CD14-positive monocyte (primary cell): ENCODE measurements at regions not wholly inside any gene's neighbourhood (a gene's known extent, or its start where the extent isn't known, plus 50 kb on each side); places are given as distances from the start of the nearest gene placed in this dataset.

Experiments used
- DNase-seq, 3 donors: peaks; one replicate each; pipeline ENCODE4 v3.0.0-alpha.2; 2011 to 2022
- H2AFZ ChIP-seq: 2 replicates; pipeline ENCODE4 v1.6.0; 2012; ENCODE audit warnings: mild to moderate bottlenecking, low read depth, low read length, inconsistent platforms; ENCODE audit not compliant: insufficient read depth, poor library complexity, severe bottlenecking
- H3K27ac ChIP-seq, 2 donors: 1 replicate in 1 of 2; 2 replicates in 1 of 2; pipeline ENCODE4 v1.5.1; 2012 to 2013; ENCODE audit warnings: low read length in 2 of 2, control low read depth in 1 of 2, inconsistent platforms in 1 of 2, low read depth in 1 of 2, mild to moderate bottlenecking in 1 of 2
- H3K27me3 ChIP-seq, 2 donors: one replicate each; pipeline versions ENCODE4 v1.6.0 to v1.6.1; 2011 to 2013; ENCODE audit warnings: low read length in 2 of 2; ENCODE audit not compliant: control insufficient read depth in 2 of 2, insufficient read depth in 2 of 2
- H3K36me3 ChIP-seq, 2 donors: replicated peaks in 1 of 2; 1 replicate in 1 of 2; 2 replicates in 1 of 2; pipeline versions ENCODE4 v1.5.1 to v1.6.1; 2012 to 2013; ENCODE audit warnings: low read length in 2 of 2, control low read depth in 1 of 2, inconsistent platforms in 1 of 2, mild to moderate bottlenecking in 1 of 2; ENCODE audit not compliant: insufficient read depth in 2 of 2, control insufficient read depth in 1 of 2
- H3K4me1 ChIP-seq, 2 donors: 1 replicate in 1 of 2; 2 replicates in 1 of 2; pipeline versions ENCODE4 v1.5.1 to v1.6.1; 2012 to 2013; ENCODE audit warnings: low read length in 2 of 2, control low read depth in 1 of 2, inconsistent platforms in 1 of 2, mild to moderate bottlenecking in 1 of 2, moderate library complexity in 1 of 2; ENCODE audit not compliant: insufficient read depth in 2 of 2, control insufficient read depth in 1 of 2
- H3K4me2 ChIP-seq: replicated peaks from 2 replicates; pipeline ENCODE3; 2012; ENCODE audit warnings: low read length, moderate library complexity, mild to moderate bottlenecking; ENCODE audit not compliant: poor library complexity, severe bottlenecking; ENCODE audit errors: extremely low read depth
- H3K4me3 ChIP-seq, 3 experiments: fragments of 200-600 bp in 1 of 3; sonication (generic) in 1 of 3; replicated peaks in 1 of 3; 1 replicate in 2 of 3; 2 replicates in 1 of 3; pipeline ENCODE4 v1.5.1; 2011 to 2013; ENCODE audit warnings: low read length in 3 of 3, mild to moderate bottlenecking in 3 of 3, control low read depth in 2 of 3, low read depth in 2 of 3, inconsistent platforms in 1 of 3, moderate library complexity in 1 of 3
- H3K79me2 ChIP-seq: 2 replicates; pipeline ENCODE4 v1.6.0; 2012; ENCODE audit warnings: mild to moderate bottlenecking, control low read depth, inconsistent platforms, low read length, moderate library complexity; ENCODE audit not compliant: insufficient read depth
- H3K9ac ChIP-seq: 2 replicates; pipeline ENCODE4 v1.6.0; 2017; ENCODE audit warnings: low read length, mild to moderate bottlenecking; ENCODE audit not compliant: insufficient read depth, poor library complexity, severe bottlenecking
- H3K9me3 ChIP-seq, 2 donors: replicated peaks in 1 of 2; 1 replicate in 1 of 2; 2 replicates in 1 of 2; pipeline versions ENCODE4 v1.5.1 to v1.6.1; 2012 to 2013; ENCODE audit warnings: low read length in 2 of 2, control low read depth in 1 of 2; ENCODE audit not compliant: control insufficient read depth in 1 of 2, insufficient read depth in 1 of 2
- H4K20me1 ChIP-seq: 2 replicates; pipeline ENCODE4 v1.6.0; 2012; ENCODE audit warnings: mild to moderate bottlenecking, low read length, control low read depth, moderate library complexity; ENCODE audit not compliant: insufficient read depth
- H3K27ac Mint-ChIP-seq, 7 donors: one replicate each; pipeline ENCODE4 v1.8.0; 2020; ENCODE audit warnings: mild to moderate bottlenecking in 7 of 7, mixed read lengths in 7 of 7, moderate library complexity in 6 of 7, inconsistent platforms in 2 of 7
- H3K27me3 Mint-ChIP-seq, 3 donors: one replicate each; pipeline ENCODE4 v1.8.0; 2021 to 2022; ENCODE audit warnings: low read depth in 3 of 3, mild to moderate bottlenecking in 3 of 3, mixed read lengths in 3 of 3, moderate library complexity in 3 of 3, inconsistent platforms in 1 of 3
- H3K36me3 Mint-ChIP-seq, 2 donors: one replicate each; pipeline ENCODE4 v1.8.0; 2020; ENCODE audit warnings: mixed read lengths in 2 of 2, inconsistent platforms in 1 of 2, mild to moderate bottlenecking in 1 of 2
- H3K4me1 Mint-ChIP-seq: one replicate; pipeline ENCODE4 v1.8.0; 2020; ENCODE audit warnings: mild to moderate bottlenecking, mixed read lengths
- H3K4me3 Mint-ChIP-seq, 2 donors: one replicate each; pipeline ENCODE4 v1.8.0; 2020; ENCODE audit warnings: mild to moderate bottlenecking in 2 of 2, mixed read lengths in 2 of 2, moderate library complexity in 1 of 2
- H3K9me3 Mint-ChIP-seq, 7 donors: one replicate each; pipeline ENCODE4 v1.8.0; 2020 to 2022; ENCODE audit warnings: mixed read lengths in 7 of 7, mild to moderate bottlenecking in 6 of 7, moderate library complexity in 6 of 7, inconsistent platforms in 2 of 7
- CTCF ChIP-seq: fragments of 200-600 bp; IDR thresholded peaks from one replicate; pipeline ENCODE4 v1.8.0; 2022; ENCODE audit warnings: antibody characterized with exemption, mild to moderate bottlenecking
- WGBS: methylation state at CpG from one replicate; pipeline ENCODE4 v1.1.5; 2013; ENCODE audit warnings: missing lambda C conversion rate; ENCODE audit not compliant: insufficient coverage; 5-methylcytosine and 5-hydroxymethylcytosine counted together
- intact Hi-C, 2 donors: fragments of 100-400 bp; cut with micrococcal nuclease; formaldehyde crosslinking; loops; one replicate each; pipeline versions ENCODE4 v1.15.0 to v1.15.1; 2023

GRCh38 chr1:221991221-221991620, 249.3 kb upstream of the DUSP10 start:
- no peaks in the 10 kb centered on the region for H3K79me2 ChIP-seq
- Mint-ChIP-seq H3K4me3 (peak overlapping the region in 1 of 2 donors; percentile 27), H3K27ac (peak overlapping the region in 3 of 7 donors; percentile 30 to 43 (median 39)), H3K27me3 (peaks cover 0 to 1% (median 0%) of the 10 kb centered on the region in 3 donors), H3K9me3 (peaks cover 0 to 2% (median 0%) of the 10 kb centered on the region in 7 donors), H3K36me3 (peaks cover 0 to 2% of the 10 kb centered on the region in 2 donors), H3K4me1 (peaks cover 58% of the 10 kb centered on the region)
- no peaks in the 10 kb centered on the region for H3K9me3 ChIP-seq
- H4K20me1 ChIP-seq: no peaks in the 10 kb centered on the region
- H3K4me3 ChIP-seq: no peak overlapping the region
- WGBS: no CpG with 5 or more reads among the region's 1 CpG
- no peak overlapping the region for H3K9ac ChIP-seq
- no peak overlapping the region for H3K27ac ChIP-seq
- intact Hi-C loops: no loop called here
- DNase-seq: peak in 2 of 3 donors; percentile 12 to 20
- H3K4me2 ChIP-seq: no peak overlapping the region
- no peaks in the 10 kb centered on the region for H3K36me3 ChIP-seq
- H2AFZ ChIP-seq: no peak overlapping the region
- H3K4me1 ChIP-seq: peaks cover 32 to 38% of the 10 kb centered on the region in 2 donors
- no peaks in the 10 kb centered on the region for H3K27me3 ChIP-seq
- no peak for TF ChIP-seq CTCF

- Mint-ChIP-seq H3K4me1 (peaks cover 53% of the 10 kb centered on the region), H3K27me3 (peaks cover 0 to 1% (median 0%) of the 10 kb centered on the region in 3 donors), H3K36me3 (peaks cover 0 to 2% of the 10 kb centered on the region in 2 donors), H3K27ac (peak overlapping the region in 3 of 7 donors; percentile 5 to 44 (median 27)), H3K9me3 (peaks cover 0 to 2% (median 0%) of the 10 kb centered on the region in 7 donors), H3K4me3 (no peak overlapping the region)
- no peaks in the 10 kb centered on the region for H3K79me2 ChIP-seq
- peaks cover 32 to 38% of the 10 kb centered on the region in 2 donors for H3K4me1 ChIP-seq
- no peak overlapping the region for H2AFZ ChIP-seq
- H3K9ac ChIP-seq: no peak overlapping the region
- H3K4me3 ChIP-seq: no peak overlapping the region
- H4K20me1 ChIP-seq: no peaks in the 10 kb centered on the region
- no peak overlapping the region for H3K27ac ChIP-seq
- H3K27me3 ChIP-seq: no peaks in the 10 kb centered on the region
- H3K9me3 ChIP-seq: no peaks in the 10 kb centered on the region
- no CpG with 5 or more reads among the region's 1 CpG for WGBS
- no peak for TF ChIP-seq CTCF
- no peak overlapping the region for H3K4me2 ChIP-seq
- intact Hi-C loops: no loop called here
- H3K36me3 ChIP-seq: no peaks in the 10 kb centered on the region
- DNase-seq: no peak
Measured at GRCh38 chr1:221989741-221990140, 247.9 kb upstream of the DUSP10 start.
